GM21360 (cell line): ENCODE measurements at regions not wholly inside any gene's neighbourhood (a gene's known extent, or its start where the extent isn't known, plus 50 kb on each side); places are given as distances from the start of the nearest gene placed in this dataset.

Source experiments
- ATAC-seq: cut with Tn5 transposase; IDR thresholded peaks from one replicate; pipeline ENCODE4 v1.9.1; 2021; ENCODE audit warnings: mild to moderate bottlenecking, moderate library complexity; ENCODE audit not compliant: unreplicated experiment

DNA sequence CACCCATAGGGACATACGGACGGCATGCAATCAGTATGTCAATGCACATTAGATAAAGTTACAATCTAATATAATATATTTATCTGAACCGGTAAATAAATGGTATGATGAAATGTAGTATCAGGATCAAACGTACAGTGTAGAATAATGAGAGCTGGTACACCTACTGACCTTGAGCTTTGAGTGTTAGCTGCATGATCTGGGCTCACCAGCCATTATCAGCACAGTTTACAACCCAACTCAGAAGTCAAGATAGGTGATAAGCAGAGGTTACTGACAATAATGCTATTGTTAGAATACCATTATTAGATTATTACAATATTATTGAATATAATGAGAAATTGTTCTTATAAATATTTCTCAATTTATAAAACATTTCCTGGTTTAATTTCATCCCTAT, 103.0 kb upstream of the ESRRG start:
- no peak for ATAC-seq

DNA sequence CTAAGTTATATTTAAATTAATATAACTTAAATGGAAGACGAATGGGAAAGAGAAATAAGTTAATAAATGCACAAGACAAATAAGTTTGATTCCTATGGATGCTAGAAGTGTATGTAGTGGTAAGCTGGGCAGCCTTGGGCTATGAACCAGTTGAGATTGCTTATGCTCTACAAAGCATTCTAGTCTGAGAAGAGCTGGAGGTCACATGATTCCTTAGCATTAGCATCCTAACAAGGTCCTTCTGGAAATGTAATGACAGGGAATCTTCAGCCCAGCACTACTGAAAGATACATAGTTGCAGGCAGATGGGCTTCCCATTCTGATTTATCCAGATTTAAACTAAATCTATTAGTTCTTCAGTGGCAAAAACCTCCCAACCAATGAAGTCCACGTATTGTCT, 102.3 kb upstream of the ESRRG start:
- no peak for ATAC-seq

DNA sequence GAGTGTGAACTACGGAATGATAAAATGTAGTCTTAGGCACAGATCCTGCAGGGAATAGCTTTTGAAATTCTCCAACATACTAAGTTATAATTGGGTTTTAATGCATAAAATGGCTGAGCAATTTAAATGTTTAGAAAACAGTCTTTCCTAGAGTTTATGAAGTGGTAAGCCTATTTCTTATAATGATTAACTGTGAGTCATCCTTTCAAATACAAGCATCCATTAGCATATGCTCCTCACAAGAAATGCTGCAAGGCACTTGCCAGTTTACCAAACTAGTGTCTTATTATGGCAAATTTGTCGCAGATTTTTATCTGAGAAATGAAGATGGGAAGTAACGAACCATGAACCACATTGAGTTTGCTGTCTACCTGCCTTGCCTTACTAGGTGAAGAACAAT, 101.3 kb upstream of the ESRRG start:
- no peak for ATAC-seq

DNA sequence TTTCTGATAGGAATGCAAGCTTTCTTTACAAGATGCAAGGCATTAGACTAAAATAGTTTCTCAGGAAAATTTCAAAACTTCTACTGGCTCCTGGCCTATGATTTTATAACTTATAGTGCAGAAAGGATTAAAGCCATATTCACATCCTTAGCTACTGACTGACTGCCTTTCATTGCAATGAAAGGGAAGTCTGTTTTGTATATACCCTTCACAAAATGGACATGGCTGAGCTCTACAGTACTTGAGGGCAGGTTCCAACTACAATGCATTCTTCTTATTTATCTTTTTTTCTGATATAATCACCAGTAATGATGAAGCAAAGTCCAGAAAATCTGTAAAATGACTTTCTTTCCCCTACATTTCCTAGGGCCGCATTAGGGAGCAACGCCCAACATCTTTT, 100.5 kb upstream of the ESRRG start:
- no peak for ATAC-seq

DNA sequence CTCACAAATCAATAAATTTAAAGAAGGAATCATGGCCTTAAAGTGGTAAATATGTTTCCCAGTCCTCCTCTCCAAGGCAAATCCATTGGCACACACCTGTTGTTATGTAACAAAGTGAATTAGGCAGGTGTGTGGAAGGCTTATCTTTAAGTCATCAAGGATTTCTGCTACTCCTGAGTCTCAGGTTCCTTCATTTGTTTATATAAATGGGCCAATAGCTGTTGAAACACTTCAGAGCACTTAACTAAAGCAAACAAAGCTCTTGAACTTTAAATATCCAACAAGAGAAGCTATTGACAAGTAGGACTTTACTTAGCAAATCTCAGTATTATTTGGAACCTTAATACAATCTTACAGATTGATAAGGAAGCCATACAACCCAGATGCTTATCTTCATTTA, 99.3 kb upstream of the ESRRG start:
- ATAC-seq = no peak

DNA sequence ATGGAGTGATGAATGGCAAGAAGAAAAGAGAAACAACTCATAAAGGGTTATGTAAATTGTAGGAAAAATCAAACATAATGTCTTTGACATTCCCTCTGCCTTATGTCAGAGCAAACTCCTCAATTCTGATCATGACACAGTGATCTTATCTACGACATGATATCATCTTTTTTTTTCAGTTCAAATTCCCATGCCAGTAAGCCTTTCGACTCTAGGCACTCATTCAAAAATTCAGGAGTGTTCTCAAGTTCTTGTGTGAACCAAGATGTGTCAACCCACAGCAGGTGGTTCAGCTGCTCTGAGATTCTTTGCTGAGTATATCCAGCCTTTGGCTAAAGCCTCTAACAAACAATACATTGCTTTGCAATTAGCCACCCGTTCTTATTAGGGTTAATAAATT, 97.1 kb upstream of the ESRRG start:
- no peak for ATAC-seq

DNA sequence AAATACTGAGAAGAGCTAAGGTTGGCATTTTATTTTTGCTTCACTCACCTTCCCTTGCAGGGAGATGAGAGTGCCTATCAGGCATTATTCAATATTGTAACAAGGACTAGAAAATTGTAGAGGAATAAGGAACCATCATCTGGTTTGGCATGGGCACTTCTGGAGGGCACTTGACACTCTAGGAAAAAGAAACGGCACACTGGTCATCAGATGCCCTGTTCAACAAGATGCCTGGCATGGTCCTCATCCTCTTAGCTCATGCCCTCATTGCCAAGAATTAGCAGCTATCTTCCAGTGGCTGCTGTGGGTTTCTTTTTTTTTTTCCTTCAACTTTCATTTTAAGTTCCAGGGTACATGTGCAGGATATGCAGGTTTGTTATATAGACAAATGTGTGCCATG, 95.1 kb upstream of the ESRRG start:
- no peak for ATAC-seq

DNA sequence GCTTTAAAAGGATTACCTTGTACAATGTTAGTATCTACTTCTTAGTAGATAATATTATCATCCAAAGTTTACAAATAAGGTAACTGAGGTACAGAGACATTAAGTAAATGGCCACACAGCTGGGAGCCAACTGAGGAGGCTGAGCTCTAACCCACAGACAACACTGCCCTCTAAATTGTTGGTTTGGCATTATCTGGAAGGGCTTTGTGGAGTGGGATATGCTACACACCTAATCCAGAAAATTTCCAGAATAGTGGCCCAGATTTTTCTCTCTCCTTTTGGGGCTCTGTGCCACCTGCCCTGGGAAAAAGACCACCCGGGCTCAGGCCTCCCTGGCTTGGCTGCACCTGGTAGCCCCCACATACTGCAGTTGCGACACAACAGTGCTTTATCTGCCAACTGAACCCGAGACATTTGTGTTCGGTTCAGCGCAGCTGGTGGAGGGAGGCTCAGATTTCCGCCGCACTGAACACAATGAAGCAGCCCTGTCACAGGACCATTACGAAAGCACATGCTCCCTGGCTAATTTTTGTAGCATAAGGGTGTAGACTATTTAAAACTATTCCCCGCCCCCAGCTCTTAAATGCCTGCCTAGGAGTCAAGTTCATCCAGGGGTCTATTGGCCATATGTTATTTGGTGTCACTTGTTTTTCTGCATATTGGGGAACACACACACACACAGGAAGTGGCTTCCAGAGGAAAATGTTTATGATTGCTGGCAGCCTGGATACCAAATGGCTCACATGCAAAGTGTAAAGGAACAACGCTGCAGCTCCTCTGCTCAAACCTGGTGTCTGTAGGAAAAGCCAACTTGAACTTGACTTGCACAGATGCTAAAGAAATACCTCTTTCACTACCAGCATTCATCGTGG, 92.3 kb upstream of the ESRRG start:
- ATAC-seq = no peak

DNA sequence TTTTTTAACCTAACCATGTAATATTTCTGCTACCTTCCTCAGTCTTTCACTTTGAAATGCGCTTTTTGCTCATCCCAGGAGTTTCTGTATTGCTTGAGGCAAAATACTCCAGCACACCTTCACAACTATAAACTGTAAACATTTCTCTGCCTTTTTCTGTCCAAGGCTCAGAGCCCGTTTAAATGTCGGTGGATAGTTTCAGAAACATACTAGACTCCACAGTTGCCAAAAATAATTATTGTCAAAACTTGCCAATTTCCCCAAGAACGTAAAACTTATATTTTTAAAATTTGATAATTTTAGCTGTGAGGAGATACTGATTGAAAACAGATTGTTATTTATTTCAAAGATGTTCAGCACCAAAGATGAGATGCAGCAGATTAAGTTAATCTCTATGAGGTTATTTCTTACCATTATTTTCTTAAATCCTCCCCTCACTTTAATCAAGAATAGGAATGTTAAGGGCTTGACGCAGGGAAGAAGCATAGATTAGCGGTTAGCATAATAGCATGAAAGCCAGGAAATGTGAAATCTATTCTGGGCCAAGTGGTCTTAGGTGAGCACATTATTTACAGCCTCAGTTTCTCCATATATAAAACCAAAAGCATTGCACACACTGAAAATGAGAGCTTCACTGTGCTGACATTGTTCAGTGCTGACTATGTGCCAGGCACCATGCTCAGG, 91.5 kb upstream of the ESRRG start:
- ATAC-seq = no peak

DNA sequence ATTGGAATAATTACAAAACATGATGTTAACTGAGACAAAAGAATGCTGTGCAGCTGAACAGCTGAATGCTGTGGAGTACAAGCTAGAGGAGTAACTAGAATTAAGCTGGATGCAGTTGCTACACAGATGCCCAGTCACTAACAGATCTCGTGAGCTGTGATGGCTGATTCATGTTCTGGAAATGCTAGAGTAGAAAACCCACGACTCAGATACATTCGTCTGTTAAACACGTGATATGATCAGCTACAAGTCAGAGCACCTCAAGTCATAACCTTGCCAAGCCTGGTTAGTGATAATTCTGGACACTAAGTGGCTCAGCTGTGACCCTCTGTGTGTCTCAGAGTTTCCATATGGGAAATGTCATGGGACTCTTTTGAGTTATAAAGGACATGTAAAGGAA, 89.7 kb upstream of the ESRRG start:
- ATAC-seq = no peak

DNA sequence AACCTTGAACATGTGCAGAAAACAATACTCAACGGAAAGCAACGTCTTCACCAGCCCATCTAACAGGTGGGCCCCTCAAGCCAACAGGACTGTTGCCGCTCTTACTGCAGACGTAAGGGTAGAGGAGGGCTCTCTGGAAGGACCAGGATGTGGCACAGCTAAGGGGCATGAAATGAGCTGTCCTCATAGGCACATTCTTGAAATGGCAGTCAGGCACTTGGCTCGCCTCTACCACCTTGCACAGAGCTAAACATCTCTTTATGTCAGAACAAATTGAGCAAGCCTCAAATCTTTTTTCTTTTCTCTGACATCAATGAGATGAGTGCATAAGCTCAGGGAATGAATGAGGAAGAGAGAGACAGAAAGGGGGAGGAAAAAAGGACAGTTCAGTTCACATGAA, 86.4 kb upstream of the ESRRG start:
- ATAC-seq = no peak

DNA sequence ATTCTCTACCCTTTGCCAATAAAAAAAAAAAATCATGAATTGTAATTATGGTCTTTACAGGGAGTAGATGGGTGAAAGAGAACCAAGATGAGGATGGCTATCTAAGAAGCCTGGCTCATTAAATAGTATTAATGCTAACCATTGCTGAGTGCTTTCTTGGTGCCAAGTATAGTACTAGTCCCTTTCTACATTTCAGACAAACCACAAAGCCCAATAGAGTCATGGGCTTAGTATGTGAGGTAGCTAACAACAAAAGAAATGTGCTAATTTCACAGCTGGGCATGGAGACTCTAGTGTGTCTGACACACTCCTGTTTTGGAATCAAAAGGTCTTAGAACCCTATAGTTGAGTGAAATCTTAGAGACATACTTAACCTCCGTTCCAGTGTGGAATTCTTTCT, 84.5 kb upstream of the ESRRG start:
- no peak for ATAC-seq

DNA sequence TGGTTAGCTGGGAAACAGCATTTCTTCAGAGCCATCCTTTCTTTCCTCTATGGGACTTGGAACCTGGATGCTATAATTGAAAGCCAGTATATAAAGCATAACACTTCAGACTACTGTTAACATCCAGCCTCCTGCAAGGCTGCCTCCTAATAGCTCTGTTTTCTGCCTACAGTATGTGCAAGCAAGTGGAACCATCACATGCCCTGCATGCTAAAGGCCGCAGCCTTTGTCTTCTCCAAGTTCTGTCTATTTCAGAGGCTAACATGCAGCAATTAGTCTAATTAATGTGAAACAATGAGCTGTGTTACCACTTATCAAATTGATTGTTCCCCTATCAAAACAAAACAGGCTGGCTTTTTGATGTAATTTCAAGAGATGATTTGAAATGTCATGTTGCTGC, 82.7 kb upstream of the ESRRG start:
- ATAC-seq = no peak

DNA sequence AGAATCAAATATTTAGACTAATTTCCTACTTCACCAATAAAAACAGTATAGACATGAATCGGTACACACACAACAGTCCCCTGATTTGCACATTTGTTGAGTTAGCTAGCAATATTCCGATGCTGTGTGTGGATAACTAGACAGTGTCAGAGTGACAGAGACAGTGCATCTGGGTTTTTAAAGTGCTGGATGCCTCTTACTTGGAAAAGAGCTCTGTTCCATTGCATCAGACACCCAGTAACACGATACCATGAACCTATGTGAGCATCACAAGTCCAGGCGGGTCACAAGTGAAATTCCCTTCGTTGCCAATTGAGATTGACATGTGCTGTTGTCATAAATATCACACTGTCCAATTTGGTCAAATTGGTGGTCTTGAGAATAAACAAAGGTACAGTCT, 82.0 kb upstream of the ESRRG start:
- no peak for ATAC-seq

DNA sequence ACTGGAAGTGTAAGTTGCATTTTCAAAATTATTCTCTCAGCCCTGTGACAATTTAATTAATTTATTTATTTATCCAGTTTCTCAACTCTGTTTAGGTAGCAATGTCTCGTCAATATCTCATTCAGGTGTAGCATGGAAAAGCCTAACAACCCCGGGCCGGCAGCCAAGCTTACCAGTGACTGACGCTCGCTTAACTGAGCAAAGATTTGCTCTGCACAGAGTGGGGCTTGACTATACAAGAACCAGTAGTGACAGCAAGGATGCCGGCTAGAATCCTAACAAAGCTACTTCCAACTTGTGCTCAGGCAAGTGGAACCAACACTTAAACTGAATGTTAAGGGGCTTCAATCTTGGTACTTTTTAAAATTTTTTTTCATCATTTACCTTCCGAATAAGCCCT, 80.9 kb upstream of the ESRRG start:
- no peak for ATAC-seq

DNA sequence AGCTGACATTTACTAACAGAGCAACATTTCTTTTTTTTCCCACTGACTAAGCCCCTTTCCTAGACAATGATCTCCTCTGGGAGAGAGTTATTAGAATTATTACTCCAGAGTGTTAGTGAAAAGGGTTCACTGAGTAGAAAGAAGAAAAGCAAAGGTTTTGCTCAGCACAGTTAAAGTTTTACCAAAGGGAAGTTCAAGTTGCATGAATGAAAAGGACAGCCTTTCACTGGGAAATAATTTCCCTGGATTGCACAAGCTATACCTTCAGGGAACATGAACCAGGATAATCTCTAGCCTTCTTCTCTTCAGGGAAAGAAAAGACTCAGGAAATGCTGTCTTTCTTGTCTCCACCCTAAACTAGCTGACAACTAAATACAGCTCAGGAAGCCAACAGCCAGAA, 71.4 kb upstream of the ESRRG start:
- ATAC-seq = no peak

DNA sequence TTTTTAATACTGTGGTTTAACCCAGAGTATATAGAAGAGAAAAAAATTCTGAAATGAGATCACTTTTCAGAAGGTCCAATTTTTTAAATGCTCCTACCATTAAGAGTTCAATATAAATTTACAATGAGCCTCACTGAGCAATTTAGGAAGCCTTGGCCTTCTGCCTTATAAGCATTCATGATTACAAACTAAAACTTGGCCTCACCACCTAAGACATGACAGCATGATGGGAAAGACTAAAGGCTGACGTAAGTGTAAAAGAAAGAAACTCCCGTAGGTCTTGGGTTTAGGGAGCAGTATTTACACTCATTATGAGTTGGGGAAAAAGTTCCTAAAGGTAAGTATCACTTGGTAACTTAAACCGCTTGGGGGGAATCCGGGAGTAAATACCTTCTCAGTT, 70.7 kb upstream of the ESRRG start:
- ATAC-seq = no peak

DNA sequence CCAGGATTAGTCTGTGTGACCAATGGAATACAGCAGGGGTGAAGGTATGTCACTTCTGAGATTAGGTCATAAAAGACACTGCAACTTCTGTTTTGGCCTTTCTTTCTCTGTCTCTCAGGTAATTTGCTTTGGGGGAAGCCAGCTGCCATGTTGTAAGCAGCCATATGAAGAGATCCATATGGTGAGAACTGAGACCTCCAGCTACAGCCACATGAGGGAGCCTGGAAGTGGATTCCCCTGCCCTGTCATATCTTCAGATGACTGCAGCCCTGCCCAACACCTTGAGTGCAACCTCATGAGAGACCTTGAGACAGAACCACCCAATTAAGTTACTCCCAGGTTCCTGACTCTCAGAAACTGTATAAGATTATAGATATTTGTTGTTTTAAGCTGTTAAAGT, 70.1 kb upstream of the ESRRG start:
- ATAC-seq = no peak

DNA sequence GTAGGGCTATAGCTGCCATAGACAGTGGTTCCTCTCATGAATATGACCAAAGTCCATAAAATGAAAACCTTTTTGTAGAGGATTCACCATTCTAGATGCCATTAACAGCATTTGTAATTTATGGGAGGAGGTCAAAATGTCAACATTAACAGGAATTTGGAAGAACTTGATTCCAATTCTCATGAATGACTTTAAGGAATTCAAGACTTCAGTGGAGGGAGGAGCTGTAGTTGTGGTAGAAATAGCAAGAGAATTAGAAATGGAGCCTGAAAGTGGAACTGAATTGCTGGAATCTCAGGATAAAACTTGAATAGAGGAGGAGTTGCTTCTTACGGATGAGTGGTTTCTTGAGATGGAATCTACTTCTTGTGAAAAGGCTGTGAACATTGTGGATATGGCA, 65.4 kb upstream of the ESRRG start:
- ATAC-seq = no peak

DNA sequence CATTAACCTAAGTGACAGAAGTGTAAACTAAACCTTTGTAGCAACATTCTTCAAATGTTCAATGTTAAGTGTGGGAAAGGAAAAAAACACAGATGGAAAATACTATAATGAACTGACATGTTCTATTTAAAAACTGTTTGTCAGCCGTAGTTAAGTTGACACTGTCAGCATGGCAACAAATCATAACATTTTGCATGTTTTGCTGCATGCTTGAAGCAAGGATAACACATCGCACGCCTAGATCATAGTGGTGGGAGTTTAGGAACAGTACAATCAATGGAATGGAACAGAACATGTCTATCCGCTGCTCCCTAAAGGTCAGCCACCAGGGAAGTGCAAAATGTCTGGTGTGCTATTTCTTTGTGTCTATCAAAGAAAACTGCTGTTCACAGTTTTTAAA, 62.5 kb upstream of the ESRRG start:
- ATAC-seq = no peak

DNA sequence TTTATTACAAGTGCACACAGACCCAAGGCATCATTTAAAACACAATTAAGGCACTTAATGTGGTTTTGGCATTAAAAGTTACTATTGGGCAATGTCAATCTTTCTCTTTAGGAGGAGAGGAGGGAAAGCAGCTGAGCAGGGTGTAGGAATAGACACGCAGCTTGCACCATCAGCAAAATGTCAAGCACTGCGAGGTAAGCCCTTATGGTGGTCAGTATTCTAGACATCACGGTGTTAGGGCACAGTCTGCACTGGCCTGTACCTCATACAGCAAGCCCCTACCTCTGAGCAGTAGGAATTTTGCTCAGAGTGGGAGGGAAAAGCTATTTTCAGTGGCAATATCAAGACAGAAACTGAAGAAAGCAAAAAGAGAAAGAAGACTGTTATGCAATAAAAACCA, 62.0 kb upstream of the ESRRG start:
- ATAC-seq = no peak

DNA sequence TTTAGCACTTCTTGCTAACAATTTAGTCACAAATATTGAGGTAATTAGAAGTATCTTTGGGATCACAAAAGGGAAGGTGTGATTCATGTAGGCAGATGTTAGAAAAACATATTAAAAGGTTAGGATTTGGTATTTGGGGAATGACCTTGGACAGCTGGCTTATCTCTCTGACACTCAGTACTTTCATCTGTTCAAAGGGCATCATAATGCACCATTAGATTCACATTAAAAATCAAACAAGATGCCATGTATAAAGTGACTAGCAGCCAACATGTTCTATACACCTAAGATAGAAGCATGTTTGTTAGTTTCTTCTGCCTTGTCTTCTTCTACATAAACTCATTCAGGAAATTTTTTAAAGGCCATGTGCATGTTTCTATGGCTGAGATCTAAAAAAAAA, 56.5 kb upstream of the ESRRG start:
- no peak for ATAC-seq

DNA sequence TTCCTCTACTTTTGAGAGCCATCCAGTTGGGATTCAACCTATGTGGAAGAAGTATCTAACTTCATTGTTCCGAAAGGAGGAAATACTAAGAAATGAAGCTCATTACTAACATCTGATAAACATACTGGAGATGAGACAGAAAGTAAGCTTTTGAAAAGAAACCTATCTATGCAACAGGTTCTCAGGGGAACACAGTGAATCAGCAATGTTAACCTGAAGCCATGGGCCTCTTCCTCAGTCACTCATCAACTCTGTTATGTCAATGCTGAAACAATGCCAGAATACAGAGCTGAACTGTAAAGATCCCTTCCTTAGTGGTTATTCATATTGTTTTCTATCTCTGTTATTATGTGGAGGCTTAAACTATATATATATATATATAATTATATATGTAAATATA, 55.5 kb upstream of the ESRRG start:
- no peak for ATAC-seq
